SK-N-SH treated with all-trans-retinoic acid at 6 μM for 48 hours (cell line): ENCODE measurements at regions not wholly inside any gene's neighbourhood (a gene's known extent, or its start where the extent isn't known, plus 50 kb on each side); places are given as distances from the start of the nearest gene placed in this dataset.

Experiments used
- ARNTL ChIP-seq: fragments of 450-650 bp; formaldehyde crosslinking; IDR thresholded peaks from 2 replicates; pipeline ENCODE4 v1.5.0; 2020; ENCODE audit warnings: low read depth, mild to moderate bottlenecking, moderate library complexity, borderline replicate concordance
- GLIS3 ChIP-seq: fragments of 250-450 bp; sonication (Bioruptor Pico); IDR thresholded peaks from 2 replicates; pipeline ENCODE4 v1.5.0; 2020; ENCODE audit warnings: mild to moderate bottlenecking, moderate library complexity
- PPARA ChIP-seq: fragments of 250-450 bp; sonication (Bioruptor Pico); IDR thresholded peaks from 2 replicates; pipeline ENCODE4 v1.5.0; 2020; ENCODE audit warnings: mild to moderate bottlenecking, borderline replicate concordance
- ZFP3 ChIP-seq: fragments of 250-450 bp; sonication (Bioruptor Pico); IDR thresholded peaks from 2 replicates; pipeline ENCODE4 v1.5.0; 2020; ENCODE audit warnings: mild to moderate bottlenecking, moderate library complexity

GRCh38 chr10:21313691-21314090 is 211.8 kb downstream of the SKIDA1 start:
- TF ChIP-seq ZFP3 (CRISPR knock-in tag) (no peak), ARNTL (CRISPR knock-in tag) (no peak), PPARA (CRISPR knock-in tag) (no peak), GLIS3 (CRISPR knock-in tag) (no peak)
